IMR-90 (cell line): ENCODE measurements at regions not wholly inside any gene's neighbourhood (a gene's known extent, or its start where the extent isn't known, plus 50 kb on each side); places are given as distances from the start of the nearest gene placed in this dataset.

ENCODE experiments used
- ATAC-seq: fragments of 200-7000 bp; cut with Tn5 transposase; 2 replicates; pipeline ENCODE4 v1.9.1; 2020; ENCODE audit warnings: low read depth, mild to moderate bottlenecking, moderate library complexity
- BruUV-seq: library from RNA; stranded (reverse); fragments of 400-500 nt; replicated peaks from 2 replicates; lab custom pipeline; 2021; lab: Mats Ljungman, UMichigan
- CTCF ChIA-PET: fragments of 300-600 bp; formaldehyde crosslinking; extraction: SDS; loops from one replicate; lab custom pipeline; 2021; ENCODE audit warnings: antibody characterized with exemption; lab: Yijun Ruan, JAX
- POLR2A ChIA-PET: fragments of 300-600 bp; sonication (Branson Sonifier 250); formaldehyde crosslinking; loops from one replicate; lab custom pipeline; 2022; ENCODE audit warnings: antibody characterized with exemption; ENCODE audit not compliant: unreplicated experiment; lab: Charles Lee
- DNase-seq: peaks from one replicate; pipeline ENCODE4 v3.0.0; 2013
- H2AFZ ChIP-seq: replicated peaks from 2 replicates; pipeline ENCODE3; 2013; ENCODE audit warnings: low read length, mild to moderate bottlenecking; ENCODE audit not compliant: poor library complexity
- H2AK5ac ChIP-seq: 2 replicates; pipeline ENCODE4 v1.6.1; 2013; ENCODE audit warnings: low read depth, low read length, inconsistent platforms
- H2AK9ac ChIP-seq: replicated peaks from 2 replicates; pipeline ENCODE3; 2013; ENCODE audit warnings: mild to moderate bottlenecking, low read depth, low read length, moderate library complexity; ENCODE audit not compliant: poor library complexity
- H2BK120ac ChIP-seq: 2 replicates; pipeline ENCODE4 v1.6.1; 2013; ENCODE audit warnings: low read depth, low read length, inconsistent platforms
- H2BK15ac ChIP-seq: 3 replicates; pipeline ENCODE4 v1.6.1; 2013; ENCODE audit warnings: low read depth, low read length, inconsistent platforms
- H2BK20ac ChIP-seq: 2 replicates; pipeline ENCODE4 v1.6.1; 2013; ENCODE audit warnings: low read depth, mild to moderate bottlenecking, inconsistent platforms, low read length, moderate library complexity
- H2BK5ac ChIP-seq: 2 replicates; pipeline ENCODE4 v1.6.1; 2013; ENCODE audit warnings: mild to moderate bottlenecking, low read depth, low read length, inconsistent platforms; ENCODE audit not compliant: poor library complexity, severe bottlenecking
- H3K14ac ChIP-seq: replicated peaks from 2 replicates; pipeline ENCODE4 v1.6.1; 2013; ENCODE audit warnings: low read depth, low read length, inconsistent platforms
- H3K18ac ChIP-seq: 2 replicates; pipeline ENCODE4 v1.6.1; 2013; ENCODE audit warnings: low read depth, low read length, control low read depth
- H3K23ac ChIP-seq: 2 replicates; pipeline ENCODE4 v1.6.1; 2013; ENCODE audit warnings: low read depth, low read length, inconsistent platforms
- H3K27ac ChIP-seq: 2 replicates; pipeline ENCODE4 v1.5.1; 2013; ENCODE audit warnings: mild to moderate bottlenecking, control low read depth, low read length; ENCODE audit not compliant: insufficient read depth
- H3K27me3 ChIP-seq: 2 replicates; pipeline ENCODE4 v1.6.1; 2013; ENCODE audit warnings: low read length; ENCODE audit not compliant: control insufficient read depth, insufficient read depth
- H3K36me3 ChIP-seq: 2 replicates; pipeline ENCODE4 v1.6.1; 2013; ENCODE audit warnings: low read length, mixed read lengths; ENCODE audit not compliant: control insufficient read depth, insufficient read depth
- H3K4ac ChIP-seq: 2 replicates; pipeline ENCODE4 v1.6.1; 2013; ENCODE audit warnings: low read depth, low read length, inconsistent platforms
- H3K4me1 ChIP-seq: 2 replicates; pipeline ENCODE4 v1.6.1; 2013; ENCODE audit warnings: low read length, mixed read lengths; ENCODE audit not compliant: control insufficient read depth, insufficient read depth
- H3K4me2 ChIP-seq: 2 replicates; pipeline ENCODE4 v1.6.1; 2013; ENCODE audit warnings: low read depth, mild to moderate bottlenecking, control low read depth, low read length, moderate library complexity
- H3K4me3 ChIP-seq: 2 replicates; pipeline ENCODE4 v1.5.1; 2013; ENCODE audit warnings: low read depth, mild to moderate bottlenecking, control low read depth, low read length, moderate library complexity; ENCODE audit not compliant: insufficient read depth
- H3K56ac ChIP-seq: 2 replicates; pipeline ENCODE4 v1.6.1; 2013; ENCODE audit warnings: low read length, inconsistent platforms; ENCODE audit not compliant: insufficient read depth; ENCODE audit errors: extremely low read depth
- H3K79me1 ChIP-seq, 2 experiments: 2 replicates each; pipeline ENCODE4 v1.6.1; 2013; ENCODE audit warnings: low read length in 2 of 2, inconsistent platforms in 1 of 2, low read depth in 1 of 2
- H3K9ac ChIP-seq: 2 replicates; pipeline ENCODE4 v1.6.1; 2013; ENCODE audit warnings: low read depth, low read length, control low read depth
- H3K9me1 ChIP-seq: 2 replicates; pipeline ENCODE4 v1.6.1; 2013; ENCODE audit warnings: low read length, inconsistent platforms; ENCODE audit not compliant: insufficient read depth
- H3K9me3 ChIP-seq: 2 replicates; pipeline ENCODE4 v1.6.1; 2013; ENCODE audit warnings: low read length; ENCODE audit not compliant: control insufficient read depth, insufficient read depth
- H4K20me1 ChIP-seq: 2 replicates; pipeline ENCODE4 v1.6.1; 2013; ENCODE audit warnings: low read length, inconsistent platforms; ENCODE audit not compliant: insufficient read depth
- H4K5ac ChIP-seq: 2 replicates; pipeline ENCODE4 v1.6.1; 2013; ENCODE audit warnings: mild to moderate bottlenecking, low read depth, low read length, control low read depth
- H4K8ac ChIP-seq, 2 experiments: 2 replicates each; pipeline ENCODE4 v1.6.1; 2013; ENCODE audit warnings: low read depth in 2 of 2, low read length in 2 of 2, control low read depth in 1 of 2, inconsistent platforms in 1 of 2
- H4K91ac ChIP-seq: 2 replicates; pipeline ENCODE4 v1.6.1; 2013; ENCODE audit warnings: low read depth, low read length, inconsistent platforms; ENCODE audit not compliant: insufficient read depth
- BHLHE40 ChIP-seq: fragments of 150-350 bp; IDR thresholded peaks from 2 replicates; pipeline ENCODE4 v1.6.1; 2016; ENCODE audit warnings: mild to moderate bottlenecking, low read depth, low read length
- CEBPB ChIP-seq: IDR thresholded peaks from 2 replicates; pipeline ENCODE4 v1.6.1; 2012; ENCODE audit warnings: low read depth, low read length, improper control_type of control experiment
- CHD1 ChIP-seq: IDR thresholded peaks from 2 replicates; pipeline ENCODE4 v1.6.1; 2012; ENCODE audit warnings: low read depth, low read length, improper control_type of control experiment
- CTCF ChIP-seq: conservative IDR thresholded peaks from 2 replicates; pipeline ENCODE4 v1.5.1; 2012; ENCODE audit warnings: mild to moderate bottlenecking, low read depth, low read length, improper control_type of control experiment
- MAFK ChIP-seq: IDR thresholded peaks from 2 replicates; pipeline ENCODE4 v1.6.1; 2012; ENCODE audit warnings: low read depth, low read length, improper control_type of control experiment
- MAZ ChIP-seq: IDR thresholded peaks from 2 replicates; pipeline ENCODE4 v1.6.1; 2012; ENCODE audit warnings: low read depth, mild to moderate bottlenecking, low read length, improper control_type of control experiment, moderate library complexity, borderline replicate concordance
- NFE2L2 ChIP-seq: fragments of 150-350 bp; IDR thresholded peaks from 2 replicates; pipeline ENCODE4 v1.6.1; 2016; ENCODE audit warnings: low read depth, mild to moderate bottlenecking, low read length
- POLR2A ChIP-seq: IDR thresholded peaks from 2 replicates; pipeline ENCODE4 v1.6.1; 2012; ENCODE audit warnings: mild to moderate bottlenecking, low read depth, low read length
- RAD21 ChIP-seq: IDR thresholded peaks from 2 replicates; pipeline ENCODE4 v1.6.1; 2012; ENCODE audit warnings: low read length, improper control_type of control experiment
- RCOR1 ChIP-seq: IDR thresholded peaks from 2 replicates; pipeline ENCODE4 v1.6.1; 2012; ENCODE audit warnings: mild to moderate bottlenecking, low read length, improper control_type of control experiment; ENCODE audit not compliant: insufficient replicate concordance
- RFX5 ChIP-seq: IDR thresholded peaks from 2 replicates; pipeline ENCODE4 v1.8.0; 2012; ENCODE audit warnings: low read depth, mild to moderate bottlenecking, low read length, moderate library complexity
- SMC3 ChIP-seq: fragments of 150-350 bp; IDR thresholded peaks from 2 replicates; pipeline ENCODE4 v1.6.1; 2016; ENCODE audit warnings: low read depth, mild to moderate bottlenecking, antibody characterized with exemption, low read length, moderate library complexity
- WGBS, 2 experiments: methylation state at CpG; one replicate each; pipeline versions ENCODE4 v1.1.5 to v1.1.7; 2013; ENCODE audit warnings: missing lambda C conversion rate in 2 of 2; ENCODE audit not compliant: insufficient read length in 1 of 2; ENCODE audit errors: extremely low coverage in 2 of 2; 5-methylcytosine and 5-hydroxymethylcytosine counted together
- dilution Hi-C: fragments of 300-500 bp; cut with HindIII; formaldehyde crosslinking; loops from one replicate; pipeline ENCODE4 v1.14.3; 2018; ENCODE audit warnings: low sequenced_read_pairs; ENCODE audit not compliant: unreplicated experiment
- in situ Hi-C: fragments of 300-500 bp; cut with MboI; formaldehyde crosslinking; loops from 3 replicates; pipeline ENCODE4 v1.14.3; 2019; ENCODE audit warnings: low sequenced_read_pairs, inconsistent platforms, mixed read lengths
- intact Hi-C: fragments of 100-400 bp; cut with micrococcal nuclease; formaldehyde crosslinking; loops from 2 replicates; pipeline ENCODE4 v1.10.0; 2022
- TF ChIP-seq, protein P1 (sequence below): fragments of 150-350 bp; IDR thresholded peaks from 2 replicates; pipeline ENCODE4 v1.6.1; 2017; ENCODE audit warnings: mild to moderate bottlenecking, antibody characterized with exemption, low read length, low read depth

- Histone ChIP-seq H2BK20ac (no peak overlapping the region), H3K23ac (no peak overlapping the region), H2AK9ac (no peak overlapping the region), H3K9me1 (no peaks in the 10 kb centered on the region), H2BK15ac (no peak overlapping the region), H2BK5ac (no peak overlapping the region), H3K36me3 (no peaks in the 10 kb centered on the region), H3K4me3 (no peak overlapping the region), H3K56ac (no peak overlapping the region), H4K5ac (no peak overlapping the region), H3K27ac (no peak overlapping the region), H4K8ac (no peak overlapping the region), H2BK120ac (no peak overlapping the region), H2AFZ (no peak overlapping the region), H3K18ac (no peak overlapping the region), H3K9ac (no peak overlapping the region), H3K4ac (no peak overlapping the region), H4K91ac (no peak overlapping the region), H3K4me1 (no peaks in the 10 kb centered on the region), H3K4me2 (no peak overlapping the region), H2AK5ac (no peak overlapping the region), H4K20me1 (no peaks in the 10 kb centered on the region), H3K9me3 (peaks cover 4% of the 10 kb centered on the region), H3K14ac (no peak overlapping the region), H3K79me1 (no peaks in the 10 kb centered on the region), H3K27me3 (no peaks in the 10 kb centered on the region)
- DNase-seq (no peak), ATAC-seq (no peak)
- TF ChIP-seq RFX5 (no peak), MAZ (no peak), NFE2L2 (no peak), CTCF (no peak), BHLHE40 (no peak), POLR2A (no peak), RCOR1 (no peak), CEBPB (no peak), RAD21 (no peak), SMC3 (no peak), CHD1 (no peak), MAFK (no peak)
- TF ChIP-seq, protein P1, sequence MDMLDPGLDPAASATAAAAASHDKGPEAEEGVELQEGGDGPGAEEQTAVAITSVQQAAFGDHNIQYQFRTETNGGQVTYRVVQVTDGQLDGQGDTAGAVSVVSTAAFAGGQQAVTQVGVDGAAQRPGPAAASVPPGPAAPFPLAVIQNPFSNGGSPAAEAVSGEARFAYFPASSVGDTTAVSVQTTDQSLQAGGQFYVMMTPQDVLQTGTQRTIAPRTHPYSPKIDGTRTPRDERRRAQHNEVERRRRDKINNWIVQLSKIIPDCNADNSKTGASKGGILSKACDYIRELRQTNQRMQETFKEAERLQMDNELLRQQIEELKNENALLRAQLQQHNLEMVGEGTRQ: no peak
- dilution Hi-C loops (no loop called here), intact Hi-C loops (no loop called here), in situ Hi-C loops (no loop called here)
- POLR2A ChIA-PET: no interaction called here
- CTCF ChIA-PET: no interaction called here
- WGBS, 2 experiments: no CpG with 5 or more reads among the region's 1 CpG
- no TSS peak for BruUV-seq
Measured at GRCh38 chr5:153157156-153157555, 333.3 kb upstream of the GRIA1 start.
